GM12874 (cell line): ENCODE measurements at regions not wholly inside any gene's neighbourhood (a gene's known extent, or its start where the extent isn't known, plus 50 kb on each side); places are given as distances from the start of the nearest gene placed in this dataset.

Source experiments
- TF ChIP-seq, protein P1 (sequence below): IDR thresholded peaks from 2 replicates; pipeline ENCODE4 v1.5.1; 2011; ENCODE audit warnings: low read depth, mild to moderate bottlenecking, control low read depth, low read length, moderate library complexity; ENCODE audit not compliant: insufficient read depth

DNA sequence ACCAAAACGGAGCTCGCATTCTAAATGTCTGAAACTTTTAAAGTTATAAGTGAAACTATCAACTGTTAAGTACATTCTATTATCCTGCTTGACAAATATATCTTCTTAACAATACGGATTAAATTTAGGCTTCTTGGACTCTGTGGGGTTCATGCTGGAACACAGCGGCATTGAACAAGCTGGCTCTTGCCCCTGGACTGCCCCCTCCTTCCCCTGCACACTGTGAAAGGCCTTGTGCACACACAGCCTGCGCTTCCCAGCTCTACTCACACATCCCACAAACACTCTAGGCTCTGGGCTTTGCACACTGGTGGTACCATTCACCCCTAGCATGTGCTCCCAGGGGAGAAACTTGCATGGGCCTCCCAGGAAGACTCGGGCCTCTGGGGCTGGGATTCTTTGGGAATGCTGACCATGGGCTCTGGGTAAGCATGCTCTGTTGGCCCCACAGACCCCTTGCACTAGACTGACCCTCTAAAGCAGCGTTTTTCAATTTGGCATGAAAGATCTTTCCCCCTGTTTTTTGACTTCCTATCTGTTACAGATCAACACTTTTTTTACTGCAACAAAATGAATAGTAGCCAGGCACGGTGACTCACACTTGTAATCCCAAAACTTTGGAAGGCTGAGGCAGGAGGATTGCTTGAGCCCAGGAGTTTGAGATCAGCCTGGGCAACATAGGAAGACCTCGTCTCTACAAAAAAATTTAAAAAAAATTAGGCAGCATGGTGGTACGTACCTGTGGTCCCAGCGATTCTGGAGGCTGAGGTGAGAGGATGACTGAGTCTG, 96.2 kb upstream of the CPM start:
- TF ChIP-seq, protein P1, sequence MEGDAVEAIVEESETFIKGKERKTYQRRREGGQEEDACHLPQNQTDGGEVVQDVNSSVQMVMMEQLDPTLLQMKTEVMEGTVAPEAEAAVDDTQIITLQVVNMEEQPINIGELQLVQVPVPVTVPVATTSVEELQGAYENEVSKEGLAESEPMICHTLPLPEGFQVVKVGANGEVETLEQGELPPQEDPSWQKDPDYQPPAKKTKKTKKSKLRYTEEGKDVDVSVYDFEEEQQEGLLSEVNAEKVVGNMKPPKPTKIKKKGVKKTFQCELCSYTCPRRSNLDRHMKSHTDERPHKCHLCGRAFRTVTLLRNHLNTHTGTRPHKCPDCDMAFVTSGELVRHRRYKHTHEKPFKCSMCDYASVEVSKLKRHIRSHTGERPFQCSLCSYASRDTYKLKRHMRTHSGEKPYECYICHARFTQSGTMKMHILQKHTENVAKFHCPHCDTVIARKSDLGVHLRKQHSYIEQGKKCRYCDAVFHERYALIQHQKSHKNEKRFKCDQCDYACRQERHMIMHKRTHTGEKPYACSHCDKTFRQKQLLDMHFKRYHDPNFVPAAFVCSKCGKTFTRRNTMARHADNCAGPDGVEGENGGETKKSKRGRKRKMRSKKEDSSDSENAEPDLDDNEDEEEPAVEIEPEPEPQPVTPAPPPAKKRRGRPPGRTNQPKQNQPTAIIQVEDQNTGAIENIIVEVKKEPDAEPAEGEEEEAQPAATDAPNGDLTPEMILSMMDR = no peak

DNA sequence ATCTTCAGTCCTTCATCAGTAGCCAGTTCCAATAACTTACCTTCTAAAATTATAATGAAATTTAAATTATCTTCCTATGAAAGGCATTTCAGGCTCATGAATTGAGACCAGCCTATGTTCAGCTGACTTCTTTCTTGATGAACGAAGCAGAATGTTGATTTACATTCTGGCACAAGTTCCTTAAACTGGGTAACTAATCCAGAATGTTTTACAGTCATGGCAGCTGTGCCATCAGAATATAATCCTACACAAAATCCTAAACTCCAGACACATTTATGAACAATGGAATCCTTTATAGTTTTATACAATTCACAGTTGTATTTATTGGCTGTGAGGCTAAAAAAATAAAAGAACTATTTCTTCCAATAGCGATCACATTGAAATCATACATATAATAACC, 97.3 kb upstream of the CPM start:
- TF ChIP-seq, protein P1 = no peak

DNA sequence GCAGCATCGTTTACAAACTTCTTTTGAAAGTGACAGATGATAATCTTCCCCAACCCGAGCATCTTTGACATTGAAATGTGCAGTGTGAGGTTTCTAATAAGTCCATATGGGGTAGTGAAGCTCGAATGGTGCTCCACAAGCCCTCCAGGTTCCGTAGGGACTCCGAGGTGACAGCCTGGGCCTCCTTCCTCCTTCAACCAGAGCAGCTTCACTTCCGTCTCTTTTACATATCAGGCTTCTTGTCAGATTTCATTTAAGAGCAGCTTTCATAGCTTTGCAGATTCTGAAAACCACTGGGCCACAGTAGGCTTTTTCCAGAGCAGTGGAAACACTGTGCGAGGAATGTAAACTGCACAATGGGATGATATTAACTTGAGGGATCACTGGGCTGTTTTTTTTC, 103.6 kb upstream of the CPM start:
- TF ChIP-seq, protein P1 = no peak

DNA sequence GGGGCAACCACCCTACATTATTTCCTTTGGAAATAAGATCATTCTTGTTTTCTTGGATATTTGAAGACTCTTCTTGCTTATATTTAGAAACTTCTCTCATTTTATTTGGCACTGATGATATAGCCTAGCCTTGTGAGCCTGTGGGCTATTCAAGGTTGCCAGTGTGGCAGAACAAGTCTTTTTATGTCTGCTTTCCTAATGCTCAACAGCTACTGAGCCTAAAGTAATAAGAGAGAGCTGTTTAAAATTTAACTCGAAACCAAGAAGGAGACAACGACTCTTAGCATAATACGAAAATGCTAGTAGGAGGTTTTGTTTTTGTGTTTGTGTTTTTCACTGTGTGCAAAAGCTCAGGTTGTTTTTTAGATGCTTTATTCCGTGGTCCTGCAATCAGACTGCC, 104.0 kb upstream of the CPM start:
- TF ChIP-seq, protein P1 = no peak

DNA sequence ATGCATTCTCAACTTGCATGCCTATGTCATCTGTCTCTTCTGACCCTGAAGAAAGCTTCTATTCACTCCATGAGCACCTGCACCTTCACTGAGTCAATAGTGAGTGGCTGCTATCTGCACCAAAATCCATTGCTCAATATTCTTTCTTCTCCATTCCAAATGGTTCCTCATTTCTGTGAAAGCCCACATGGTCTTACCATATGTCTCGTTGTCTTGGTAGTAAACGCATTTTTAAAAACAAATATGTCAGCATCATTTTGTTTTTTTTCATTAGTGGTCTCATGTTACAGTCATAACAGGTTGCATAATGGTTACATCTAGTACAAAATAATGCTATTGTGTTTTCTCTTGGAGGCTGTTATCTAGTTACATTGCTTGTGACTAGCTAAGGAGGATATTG, 106.9 kb upstream of the CPM start:
- TF ChIP-seq, protein P1 = no peak

DNA sequence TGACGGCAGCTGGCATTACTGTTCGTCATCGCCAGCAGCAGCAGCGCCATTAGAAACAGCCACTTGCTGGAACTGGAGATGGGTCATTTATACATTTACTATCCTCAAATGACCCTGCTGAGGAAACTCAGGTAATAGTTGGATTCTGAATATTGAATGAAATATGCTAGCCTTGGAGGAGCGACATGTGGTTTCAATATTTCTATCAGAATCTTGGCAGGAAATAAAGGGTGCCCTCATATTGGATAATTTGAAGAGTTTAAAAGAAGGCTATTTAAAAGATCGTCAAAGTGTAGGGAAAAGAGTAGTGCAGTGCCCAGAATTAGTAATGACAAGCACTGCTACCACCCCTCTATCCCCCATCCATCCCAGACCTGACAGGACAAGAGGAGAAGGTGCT, 109.6 kb upstream of the CPM start:
- TF ChIP-seq, protein P1 = no peak

DNA sequence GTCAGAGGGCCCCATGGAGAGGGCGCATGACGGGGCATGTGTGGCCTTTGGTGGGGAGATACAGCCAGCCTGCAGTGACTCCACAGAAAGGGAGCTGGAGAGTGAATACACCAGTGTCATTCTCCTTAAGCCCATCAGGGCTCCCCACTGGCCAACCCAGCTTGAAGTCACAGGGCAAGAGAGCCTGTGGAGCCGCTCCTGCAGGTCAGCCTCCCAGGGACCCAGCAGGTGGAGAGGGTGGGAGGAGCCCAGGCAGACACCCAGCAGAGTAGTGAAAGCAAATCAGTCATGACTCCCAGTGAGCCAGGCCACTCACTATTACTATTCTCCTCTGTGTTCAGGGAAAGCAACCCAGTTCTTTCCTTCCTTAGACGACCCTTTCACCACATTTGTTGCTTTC, 110.0 kb upstream of the CPM start:
- TF ChIP-seq, protein P1 = no peak
